Lung (tissue), 11 donors: ENCODE measurements at regions not wholly inside any gene's neighbourhood (a gene's known extent, or its start where the extent isn't known, plus 50 kb on each side); places are given as distances from the start of the nearest gene placed in this dataset.

Experiments used
- ATAC-seq: fragments of 200-7000 bp; cut with Tn5 transposase; one replicate; pipeline ENCODE4 v1.9.1; 2020; ENCODE audit warnings: moderate number of reproducible peaks; ENCODE audit not compliant: insufficient read depth, low FRiP score
- DNase-seq, 3 donors: peaks; one replicate each; pipeline ENCODE4 v3.0.0-alpha.2; 2013 to 2017
- H3K27ac ChIP-seq, 2 donors: one replicate each; pipeline ENCODE4 v1.5.1; 2013; ENCODE audit warnings: mild to moderate bottlenecking in 2 of 2, moderate library complexity in 2 of 2, control low read depth in 1 of 2, inconsistent platforms in 1 of 2, low read depth in 1 of 2, low read length in 1 of 2
- H3K27me3 ChIP-seq, 3 donors: one replicate each; pipeline ENCODE4 v1.5.1; 2013; ENCODE audit warnings: low read length in 2 of 3; ENCODE audit not compliant: control insufficient read depth in 3 of 3, insufficient read depth in 3 of 3
- H3K36me3 ChIP-seq, 4 donors: one replicate each; pipeline ENCODE4 v1.5.1; 2013; ENCODE audit warnings: low read length in 4 of 4, mild to moderate bottlenecking in 1 of 4, moderate library complexity in 1 of 4; ENCODE audit not compliant: control insufficient read depth in 4 of 4, insufficient read depth in 4 of 4
- H3K4me1 ChIP-seq, 5 donors: one replicate each; pipeline ENCODE4 v1.5.1; 2013; ENCODE audit warnings: low read length in 5 of 5, mild to moderate bottlenecking in 2 of 5, moderate library complexity in 1 of 5; ENCODE audit not compliant: control insufficient read depth in 5 of 5, insufficient read depth in 5 of 5
- H3K4me3 ChIP-seq: one replicate; pipeline ENCODE4 v1.5.1; 2013; ENCODE audit warnings: mild to moderate bottlenecking, control low read depth, moderate library complexity
- H3K9ac ChIP-seq, 2 donors: one replicate each; pipeline ENCODE4 v1.5.1; 2013; ENCODE audit warnings: low read length in 2 of 2, control low read depth in 1 of 2; ENCODE audit not compliant: insufficient read depth in 1 of 2
- H3K9me3 ChIP-seq, 4 donors: one replicate each; pipeline ENCODE4 v1.5.1; 2013; ENCODE audit warnings: low read length in 3 of 4, mild to moderate bottlenecking in 1 of 4, moderate library complexity in 1 of 4; ENCODE audit not compliant: control insufficient read depth in 4 of 4, insufficient read depth in 3 of 4
- CTCF ChIP-seq: IDR thresholded peaks from 2 replicates; pipeline ENCODE4 v1.5.1; 2012; ENCODE audit warnings: mild to moderate bottlenecking; ENCODE audit errors: control extremely low read depth, extremely low read depth
- WGBS, 2 donors: extraction: QIAGEN DNeasy Blood & Tissue Kit; methylation state at CpG; one replicate each; pipeline ENCODE4 v1.1.7; 2013; 5-methylcytosine and 5-hydroxymethylcytosine counted together
- donor health status: control.
- donor health status: control.
- donor health status: Bipolar disorder and iron deficiency.
- donor health status: healthy.
- donor health status: DM: yes; HTN: yes; CAD: no.

GRCh38 chr22:34080433-34080832 lies 160.2 kb upstream of the LARGE1 start:
- 89 to 95% methylated on average over 2 of the region's 2 CpGs for WGBS, 2 donors
- Histone ChIP-seq H3K27ac (no peak overlapping the region), H3K4me1 (no peaks in the 10 kb centered on the region), H3K9ac (no peak overlapping the region), H3K9me3 (peaks cover 0 to 2% (median 0%) of the 10 kb centered on the region in 4 donors), H3K4me3 (no peak overlapping the region), H3K36me3 (no peaks in the 10 kb centered on the region), H3K27me3 (no peaks in the 10 kb centered on the region)
- TF ChIP-seq CTCF, result no peak
- no peak for DNase-seq
- no peak for ATAC-seq

- WGBS, 2 donors, result 84 to 92% methylated on average over 3 of the region's 3 CpGs
- no peak for DNase-seq
- no peak for TF ChIP-seq CTCF
- Histone ChIP-seq H3K27me3 (no peaks in the 10 kb centered on the region), H3K9me3 (no peaks in the 10 kb centered on the region), H3K4me1 (no peaks in the 10 kb centered on the region), H3K9ac (no peak overlapping the region), H3K4me3 (no peak overlapping the region), H3K36me3 (no peaks in the 10 kb centered on the region), H3K27ac (no peak overlapping the region)
- no peak for ATAC-seq
Observed at GRCh38 chr22:34096770-34097169, 176.5 kb upstream of the LARGE1 start.

- Histone ChIP-seq H3K27me3 (no peaks in the 10 kb centered on the region), H3K9ac (no peak overlapping the region), H3K36me3 (no peaks in the 10 kb centered on the region), H3K4me1 (no peaks in the 10 kb centered on the region), H3K4me3 (no peak overlapping the region), H3K9me3 (no peaks in the 10 kb centered on the region), H3K27ac (no peak overlapping the region)
- WGBS, 2 donors, result 17 to 21% methylated on average over 1 of the region's 1 CpG
- DNase-seq, result no peak
- no peak for TF ChIP-seq CTCF
- ATAC-seq, result no peak
Observed at GRCh38 chr22:34099278-34099677, 179.0 kb upstream of the LARGE1 start.

- peak in 1 of 3 donors; percentile 27 for DNase-seq
Observed at GRCh38 chr22:34102633-34103032, 182.4 kb upstream of the LARGE1 start.

More at GRCh38 chr22:34102633-34103032, 182.4 kb upstream of the LARGE1 start:
- 72 to 75% methylated on average over 5 of the region's 5 CpGs for WGBS, 2 donors
- H3K9me3 ChIP-seq, result no peaks in the 10 kb centered on the region
- H3K36me3 ChIP-seq, result no peaks in the 10 kb centered on the region
- H3K27ac ChIP-seq, result no peak overlapping the region
- H3K4me1 ChIP-seq, result no peaks in the 10 kb centered on the region
- no peak overlapping the region for H3K9ac ChIP-seq
- peaks cover 0 to 2% (median 0%) of the 10 kb centered on the region in 3 donors for H3K27me3 ChIP-seq
- ATAC-seq, result no peak
- no peak overlapping the region for H3K4me3 ChIP-seq
- TF ChIP-seq CTCF, result no peak
